Panc1 (cell line): ENCODE measurements at regions not wholly inside any gene's neighbourhood (a gene's known extent, or its start where the extent isn't known, plus 50 kb on each side); places are given as distances from the start of the nearest gene placed in this dataset.
"Not testable (repeated sequence)": the region's sequence is repeated elsewhere in the genome, so short reads cannot be mapped to it uniquely, and the experiment has no call there.

Experiments
- ATAC-seq: fragments of 200-7000 bp; cut with Tn5 transposase; 2 replicates; pipeline ENCODE4 v1.9.1; 2020; ENCODE audit warnings: mild to moderate bottlenecking, moderate library complexity
- BruUV-seq: library from RNA; stranded (reverse); fragments of 400-500 nt; replicated peaks from 2 replicates; lab custom pipeline; 2021; lab: Mats Ljungman, UMichigan
- CTCF ChIA-PET: fragments of 300-600 bp; sonication (Branson Sonifier 250); formaldehyde crosslinking; loops from one replicate; lab custom pipeline; 2022; ENCODE audit warnings: antibody characterized with exemption; lab: Charles Lee
- POLR2A ChIA-PET: fragments of 300-600 bp; sonication (Branson Sonifier 250); formaldehyde crosslinking; loops from one replicate; lab custom pipeline; 2022; ENCODE audit warnings: antibody characterized with exemption; lab: Charles Lee
- DNase-seq: peaks from one replicate; pipeline ENCODE4 v3.0.0-alpha.2; 2010; ENCODE audit warnings: low read depth, low spot score
- H3K27ac ChIP-seq: 2 replicates; pipeline ENCODE4 v1.5.1; 2011; ENCODE audit warnings: mild to moderate bottlenecking, low read length, inconsistent platforms
- H3K27me3 ChIP-seq: fragments of 200-500 bp; sonication (Bioruptor generic); 2 replicates; pipeline ENCODE4 v1.6.0; 2014; ENCODE audit warnings: low read length, inconsistent platforms; ENCODE audit not compliant: control insufficient read depth, insufficient read depth
- H3K36me3 ChIP-seq: fragments of 200-500 bp; sonication (Bioruptor generic); 2 replicates; pipeline ENCODE4 v1.5.1; 2014; ENCODE audit warnings: inconsistent platforms, mild to moderate bottlenecking, low read length, moderate library complexity; ENCODE audit not compliant: control insufficient read depth, insufficient read depth
- H3K4me1 ChIP-seq: 2 replicates; pipeline ENCODE4 v1.5.1; 2011; ENCODE audit warnings: inconsistent platforms, mild to moderate bottlenecking, low read length, moderate library complexity; ENCODE audit not compliant: control insufficient read depth, insufficient read depth
- H3K4me3 ChIP-seq, 2 experiments: 2 replicates each; pipeline ENCODE4 v1.5.1; 2011 to 2012; ENCODE audit warnings: low read depth in 2 of 2, low read length in 2 of 2, mild to moderate bottlenecking in 2 of 2, inconsistent platforms in 1 of 2, moderate library complexity in 1 of 2
- H3K9me3 ChIP-seq: fragments of 200-500 bp; sonication (Bioruptor generic); 2 replicates; pipeline ENCODE4 v1.5.1; 2014; ENCODE audit warnings: low read depth, mild to moderate bottlenecking, inconsistent platforms, low read length, moderate library complexity; ENCODE audit not compliant: control insufficient read depth, insufficient read depth
- POLR2AphosphoS5 ChIP-seq: IDR thresholded peaks from 2 replicates; pipeline ENCODE4 v1.6.1; 2012; ENCODE audit warnings: mild to moderate bottlenecking, low read depth, low read length, moderate library complexity
- SIN3A ChIP-seq: IDR thresholded peaks from 2 replicates; pipeline ENCODE4 v1.6.1; 2012; ENCODE audit warnings: low read depth, mild to moderate bottlenecking, low read length, moderate library complexity, borderline replicate concordance; ENCODE audit not compliant: insufficient read depth
- TCF7L2 ChIP-seq: IDR thresholded peaks from 2 replicates; pipeline ENCODE4 v1.6.1; 2011; ENCODE audit warnings: mild to moderate bottlenecking, low read depth, low read length, inconsistent platforms
- in situ Hi-C: cut with HindIII; loops from 2 replicates; pipeline ENCODE4 v1.10.0; 2016; ENCODE audit warnings: low sequenced_read_pairs, low pct_unique_long_range_greater_than_20kb
- intact Hi-C: fragments of 100-400 bp; cut with micrococcal nuclease; formaldehyde crosslinking; loops from one replicate; pipeline ENCODE4 v1.10.0; 2022; ENCODE audit not compliant: unreplicated experiment
- TF ChIP-seq, protein P1 (sequence below), 2 experiments: IDR thresholded peaks; 2 replicates each; pipeline ENCODE4 v1.6.1; 2011 to 2012; ENCODE audit warnings: low read depth in 2 of 2, control low read depth in 1 of 2, low read length in 1 of 2, mild to moderate bottlenecking in 1 of 2, moderate library complexity in 1 of 2; ENCODE audit not compliant: insufficient read depth in 1 of 2
- TF ChIP-seq, protein P2 (sequence below): fragments of 450-650 bp; IDR thresholded peaks from 2 replicates; pipeline ENCODE4 v1.5.1; 2017; ENCODE audit warnings: mild to moderate bottlenecking

- BruUV-seq, result no TSS peak
- Histone ChIP-seq H3K4me3 (no peak overlapping the region), H3K36me3 (no peaks in the 10 kb centered on the region), H3K27ac (no peak overlapping the region), H3K4me1 (no peaks in the 10 kb centered on the region), H3K9me3 (no peaks in the 10 kb centered on the region), H3K27me3 (no peaks in the 10 kb centered on the region)
- in situ Hi-C loops, result no loop called here
- no peak for DNase-seq
- ATAC-seq, result no peak
- POLR2A ChIA-PET, result no interaction called here
- TF ChIP-seq, protein P1, sequence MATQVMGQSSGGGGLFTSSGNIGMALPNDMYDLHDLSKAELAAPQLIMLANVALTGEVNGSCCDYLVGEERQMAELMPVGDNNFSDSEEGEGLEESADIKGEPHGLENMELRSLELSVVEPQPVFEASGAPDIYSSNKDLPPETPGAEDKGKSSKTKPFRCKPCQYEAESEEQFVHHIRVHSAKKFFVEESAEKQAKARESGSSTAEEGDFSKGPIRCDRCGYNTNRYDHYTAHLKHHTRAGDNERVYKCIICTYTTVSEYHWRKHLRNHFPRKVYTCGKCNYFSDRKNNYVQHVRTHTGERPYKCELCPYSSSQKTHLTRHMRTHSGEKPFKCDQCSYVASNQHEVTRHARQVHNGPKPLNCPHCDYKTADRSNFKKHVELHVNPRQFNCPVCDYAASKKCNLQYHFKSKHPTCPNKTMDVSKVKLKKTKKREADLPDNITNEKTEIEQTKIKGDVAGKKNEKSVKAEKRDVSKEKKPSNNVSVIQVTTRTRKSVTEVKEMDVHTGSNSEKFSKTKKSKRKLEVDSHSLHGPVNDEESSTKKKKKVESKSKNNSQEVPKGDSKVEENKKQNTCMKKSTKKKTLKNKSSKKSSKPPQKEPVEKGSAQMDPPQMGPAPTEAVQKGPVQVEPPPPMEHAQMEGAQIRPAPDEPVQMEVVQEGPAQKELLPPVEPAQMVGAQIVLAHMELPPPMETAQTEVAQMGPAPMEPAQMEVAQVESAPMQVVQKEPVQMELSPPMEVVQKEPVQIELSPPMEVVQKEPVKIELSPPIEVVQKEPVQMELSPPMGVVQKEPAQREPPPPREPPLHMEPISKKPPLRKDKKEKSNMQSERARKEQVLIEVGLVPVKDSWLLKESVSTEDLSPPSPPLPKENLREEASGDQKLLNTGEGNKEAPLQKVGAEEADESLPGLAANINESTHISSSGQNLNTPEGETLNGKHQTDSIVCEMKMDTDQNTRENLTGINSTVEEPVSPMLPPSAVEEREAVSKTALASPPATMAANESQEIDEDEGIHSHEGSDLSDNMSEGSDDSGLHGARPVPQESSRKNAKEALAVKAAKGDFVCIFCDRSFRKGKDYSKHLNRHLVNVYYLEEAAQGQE (IDR thresholded peaks at IDR 0.05; ENCODE audit: insufficient read depth in 1 of 2, low read depth in 2 of 2, low read length in 1 of 2), result no peak
- TF ChIP-seq POLR2AphosphoS5 (no peak), TCF7L2 (no peak), SIN3A (no peak)
- TF ChIP-seq, protein P2, sequence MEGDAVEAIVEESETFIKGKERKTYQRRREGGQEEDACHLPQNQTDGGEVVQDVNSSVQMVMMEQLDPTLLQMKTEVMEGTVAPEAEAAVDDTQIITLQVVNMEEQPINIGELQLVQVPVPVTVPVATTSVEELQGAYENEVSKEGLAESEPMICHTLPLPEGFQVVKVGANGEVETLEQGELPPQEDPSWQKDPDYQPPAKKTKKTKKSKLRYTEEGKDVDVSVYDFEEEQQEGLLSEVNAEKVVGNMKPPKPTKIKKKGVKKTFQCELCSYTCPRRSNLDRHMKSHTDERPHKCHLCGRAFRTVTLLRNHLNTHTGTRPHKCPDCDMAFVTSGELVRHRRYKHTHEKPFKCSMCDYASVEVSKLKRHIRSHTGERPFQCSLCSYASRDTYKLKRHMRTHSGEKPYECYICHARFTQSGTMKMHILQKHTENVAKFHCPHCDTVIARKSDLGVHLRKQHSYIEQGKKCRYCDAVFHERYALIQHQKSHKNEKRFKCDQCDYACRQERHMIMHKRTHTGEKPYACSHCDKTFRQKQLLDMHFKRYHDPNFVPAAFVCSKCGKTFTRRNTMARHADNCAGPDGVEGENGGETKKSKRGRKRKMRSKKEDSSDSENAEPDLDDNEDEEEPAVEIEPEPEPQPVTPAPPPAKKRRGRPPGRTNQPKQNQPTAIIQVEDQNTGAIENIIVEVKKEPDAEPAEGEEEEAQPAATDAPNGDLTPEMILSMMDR, result no peak
- CTCF ChIA-PET, result no interaction called here
- intact Hi-C loops, result no loop called here
These were observed 488.7 kb downstream of the OMA1 start for GRCh38 chr1:58057826-58058225.

DNA sequence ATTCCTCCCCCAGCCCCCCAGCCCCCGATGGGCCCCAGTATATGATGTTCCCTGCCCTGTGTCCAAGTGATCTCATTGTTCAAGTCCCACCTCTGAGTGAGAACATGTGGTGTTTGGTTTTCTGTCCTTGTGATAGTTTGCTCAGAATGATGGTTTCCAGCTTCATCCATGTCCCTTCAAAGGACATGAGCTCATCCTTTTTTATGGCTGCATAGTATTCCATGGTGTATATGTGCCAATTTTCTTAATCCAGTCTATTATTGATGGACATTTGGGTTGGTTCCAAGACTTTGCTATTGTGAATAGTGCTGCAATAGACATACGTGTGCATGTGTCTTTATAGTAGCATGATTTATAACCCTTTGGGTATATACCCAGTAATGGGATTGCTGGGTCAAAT, 495.3 kb downstream of the OMA1 start:
- not testable (repeated sequence) for H3K36me3 ChIP-seq

GRCh38 chr1:58047265-58047858, 499.2 kb downstream of the OMA1 start:
- POLR2A ChIA-PET, result no interaction called here
- peaks cover 2% of the 10 kb centered on the region; the same call in 1 of the 2 replicates for H3K27me3 ChIP-seq
- H3K4me3 ChIP-seq, result no peak overlapping the region
- in situ Hi-C loops, result no loop called here
- no peak for DNase-seq
- H3K9me3 ChIP-seq, result no peaks in the 10 kb centered on the region
- TF ChIP-seq, protein P2, result peak; percentile 89
- no peak for TF ChIP-seq TCF7L2
- no peak for TF ChIP-seq POLR2AphosphoS5
- CTCF ChIA-PET, result interaction anchor here (0.8 kb wide), 1 partner anchor 10 kb away, joined by 3 read pairs; no protein-coding TSS in a partner anchor
- no peaks in the 10 kb centered on the region for H3K4me1 ChIP-seq
- no peak overlapping the region for H3K27ac ChIP-seq
- peak; percentile 84 for ATAC-seq
- intact Hi-C loops, result loop anchor here (2.0 kb wide), 1 partner anchor 1215 kb away; no protein-coding TSS in a partner anchor
- no TSS peak for BruUV-seq
- H3K36me3 ChIP-seq, result no peaks in the 10 kb centered on the region

More for the DNA sequence above, 495.3 kb downstream of the OMA1 start:
- BruUV-seq, DNase-seq, H3K9me3 ChIP-seq, ATAC-seq, H3K27ac ChIP-seq, CTCF ChIA-PET, POLR2A ChIA-PET, in situ Hi-C loops, H3K4me3 ChIP-seq, H3K27me3 ChIP-seq, H3K4me1 ChIP-seq, intact Hi-C loops: not testable (repeated sequence)
